Upper lobe of left lung (tissue), 4 donors: ENCODE measurements at regions not wholly inside any gene's neighbourhood (a gene's known extent, or its start where the extent isn't known, plus 50 kb on each side); places are given as distances from the start of the nearest gene placed in this dataset.

Experiments used
- EP300 ChIP-seq, 4 donors: sonication (generic); formaldehyde crosslinking; IDR thresholded peaks; one replicate each; pipeline ENCODE4 v1.5.1; 2017; ENCODE audit warnings: antibody characterized with exemption in 4 of 4, control low read depth in 2 of 4
- POLR2A ChIP-seq, 4 donors: fragments of 450-650 bp; IDR thresholded peaks; one replicate each; pipeline ENCODE4 v1.5.1; 2016 to 2017; ENCODE audit warnings: antibody characterized with exemption in 4 of 4, mild to moderate bottlenecking in 2 of 4
- POLR2AphosphoS5 ChIP-seq, 2 donors: sonication (generic); formaldehyde crosslinking; IDR thresholded peaks; one replicate each; pipeline ENCODE4 v1.5.1; 2017; ENCODE audit warnings: antibody characterized with exemption in 2 of 2
- TF ChIP-seq, protein P1 (sequence below), 6 experiments: fragments of 450-650 bp in 4 of 6; fragments of 200-600 bp in 2 of 6; sonication (generic) in 2 of 6; IDR thresholded peaks; one replicate each; pipeline ENCODE4 v1.5.1; 2016 to 2019; ENCODE audit warnings: antibody characterized with exemption in 6 of 6

DNA sequence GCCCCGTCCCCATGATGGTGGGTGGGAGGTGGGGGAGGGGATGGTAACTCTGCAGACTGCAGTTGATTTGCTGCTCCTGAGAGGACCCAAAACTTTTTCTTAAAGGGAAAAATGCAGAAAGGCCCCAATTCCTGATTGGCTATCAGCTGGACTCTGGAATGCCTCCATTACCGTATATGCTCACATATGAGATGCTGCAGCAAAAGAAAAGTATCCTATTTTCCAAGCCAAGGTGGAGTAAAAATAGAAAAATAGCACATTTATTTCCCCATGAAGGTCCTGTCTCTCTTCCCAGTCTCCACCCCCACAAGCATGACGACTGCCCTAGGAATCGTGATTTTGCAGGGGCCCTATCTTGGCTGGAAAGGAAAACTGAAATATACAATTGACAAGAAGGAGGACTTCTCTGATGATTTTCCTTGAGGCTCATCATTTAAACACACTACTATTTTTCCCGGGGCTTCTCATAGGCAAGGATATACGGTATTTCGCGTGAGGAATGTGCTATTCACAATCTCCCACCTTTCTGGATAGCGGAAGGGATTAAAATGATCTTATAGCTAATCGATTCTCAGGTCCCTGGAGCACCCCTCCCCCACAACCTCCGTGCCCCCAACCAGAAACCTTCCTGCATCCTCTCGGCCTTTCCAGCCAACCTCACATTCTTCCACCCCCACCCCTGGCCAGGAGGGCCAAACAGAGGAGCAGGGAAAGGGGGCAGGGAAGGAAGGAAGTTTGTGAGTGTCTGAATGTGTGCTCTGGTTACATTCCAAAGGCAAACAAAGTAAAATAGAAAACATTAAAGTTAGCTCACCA, 138.9 kb upstream of the CCND2 start:
- no peak for TF ChIP-seq POLR2A (IDR thresholded peaks at IDR 0.05)
- TF ChIP-seq, protein P1, sequence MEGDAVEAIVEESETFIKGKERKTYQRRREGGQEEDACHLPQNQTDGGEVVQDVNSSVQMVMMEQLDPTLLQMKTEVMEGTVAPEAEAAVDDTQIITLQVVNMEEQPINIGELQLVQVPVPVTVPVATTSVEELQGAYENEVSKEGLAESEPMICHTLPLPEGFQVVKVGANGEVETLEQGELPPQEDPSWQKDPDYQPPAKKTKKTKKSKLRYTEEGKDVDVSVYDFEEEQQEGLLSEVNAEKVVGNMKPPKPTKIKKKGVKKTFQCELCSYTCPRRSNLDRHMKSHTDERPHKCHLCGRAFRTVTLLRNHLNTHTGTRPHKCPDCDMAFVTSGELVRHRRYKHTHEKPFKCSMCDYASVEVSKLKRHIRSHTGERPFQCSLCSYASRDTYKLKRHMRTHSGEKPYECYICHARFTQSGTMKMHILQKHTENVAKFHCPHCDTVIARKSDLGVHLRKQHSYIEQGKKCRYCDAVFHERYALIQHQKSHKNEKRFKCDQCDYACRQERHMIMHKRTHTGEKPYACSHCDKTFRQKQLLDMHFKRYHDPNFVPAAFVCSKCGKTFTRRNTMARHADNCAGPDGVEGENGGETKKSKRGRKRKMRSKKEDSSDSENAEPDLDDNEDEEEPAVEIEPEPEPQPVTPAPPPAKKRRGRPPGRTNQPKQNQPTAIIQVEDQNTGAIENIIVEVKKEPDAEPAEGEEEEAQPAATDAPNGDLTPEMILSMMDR (IDR thresholded peaks at IDR 0.05), result no peak
- TF ChIP-seq POLR2AphosphoS5 (IDR thresholded peaks at IDR 0.05), result no peak
- no peak for TF ChIP-seq EP300 (IDR thresholded peaks at IDR 0.05)
